NCI-H2081 (cell line): ENCODE measurements at regions not wholly inside any gene's neighbourhood (a gene's known extent, or its start where the extent isn't known, plus 50 kb on each side); places are given as distances from the start of the nearest gene placed in this dataset.
"Not testable (repeated sequence)": the region's sequence is repeated elsewhere in the genome, so short reads cannot be mapped to it uniquely, and the experiment has no call there.

Experiments
- DNase-seq, 2 experiments: peaks; one replicate each; lab custom pipeline; 2025; lab: John Stamatoyannopoulos, UW

GRCh38 chr2:122710049-122710448 is 954.6 kb downstream of the TSN start:
- DNase-seq, result no peak

- DNase-seq, result no peak
These were observed 958.3 kb downstream of the TSN start for GRCh38 chr2:122713800-122714199.

DNA sequence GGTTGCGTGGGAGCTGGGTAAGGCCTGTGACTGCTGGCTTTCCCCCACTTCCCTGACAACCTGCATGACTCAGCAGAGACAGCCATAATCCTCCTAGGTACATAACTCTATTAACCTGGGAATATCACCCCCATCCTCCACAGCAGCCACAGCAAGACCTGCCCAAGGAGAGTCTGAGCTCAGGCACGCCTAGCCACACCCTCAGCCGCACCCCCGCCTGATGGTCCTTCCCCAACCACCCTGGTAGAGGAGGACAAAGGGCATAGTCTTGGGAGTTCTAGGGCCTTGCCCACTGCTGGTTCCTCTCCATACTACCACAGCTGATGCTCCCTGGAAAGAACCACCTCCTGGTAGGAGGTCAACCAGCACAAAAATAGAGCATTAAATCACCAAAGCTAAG is 965.4 kb downstream of the TSN start:
- not testable (repeated sequence) for DNase-seq

- DNase-seq, result no peak
These were observed 979.4 kb downstream of the TSN start for GRCh38 chr2:122734766-122735424.

- DNase-seq, result no peak
These were observed 980.8 kb downstream of the TSN start for GRCh38 chr2:122736279-122736678.

- DNase-seq, result no peak
These were observed 982.1 kb downstream of the TSN start for GRCh38 chr2:122737429-122738077.

- no peak for DNase-seq
These were observed 984.5 kb downstream of the TSN start for GRCh38 chr2:122739732-122740593.

- no peak for DNase-seq
These were observed 985.1 kb downstream of the TSN start for GRCh38 chr2:122740594-122740948.

DNA sequence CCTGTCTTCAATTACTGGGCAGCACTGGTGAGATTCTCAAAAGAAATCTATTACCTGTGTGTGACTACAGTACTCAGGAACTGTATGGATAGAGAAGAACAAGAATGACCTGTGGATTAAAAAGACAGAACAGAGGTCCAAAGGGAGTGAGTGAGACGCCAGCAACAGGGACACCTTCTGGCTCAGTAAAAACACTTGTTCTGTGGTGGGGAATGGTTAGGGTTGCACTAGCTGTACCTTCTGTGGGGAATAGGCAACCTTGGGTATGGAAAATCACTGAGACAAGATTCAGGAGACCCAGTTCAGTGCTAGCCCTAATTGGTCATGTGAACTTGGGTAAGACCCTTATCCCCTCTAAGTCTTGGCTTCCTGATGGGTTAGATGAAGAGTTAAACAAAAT is 986.0 kb downstream of the TSN start:
- DNase-seq, result no peak

DNA sequence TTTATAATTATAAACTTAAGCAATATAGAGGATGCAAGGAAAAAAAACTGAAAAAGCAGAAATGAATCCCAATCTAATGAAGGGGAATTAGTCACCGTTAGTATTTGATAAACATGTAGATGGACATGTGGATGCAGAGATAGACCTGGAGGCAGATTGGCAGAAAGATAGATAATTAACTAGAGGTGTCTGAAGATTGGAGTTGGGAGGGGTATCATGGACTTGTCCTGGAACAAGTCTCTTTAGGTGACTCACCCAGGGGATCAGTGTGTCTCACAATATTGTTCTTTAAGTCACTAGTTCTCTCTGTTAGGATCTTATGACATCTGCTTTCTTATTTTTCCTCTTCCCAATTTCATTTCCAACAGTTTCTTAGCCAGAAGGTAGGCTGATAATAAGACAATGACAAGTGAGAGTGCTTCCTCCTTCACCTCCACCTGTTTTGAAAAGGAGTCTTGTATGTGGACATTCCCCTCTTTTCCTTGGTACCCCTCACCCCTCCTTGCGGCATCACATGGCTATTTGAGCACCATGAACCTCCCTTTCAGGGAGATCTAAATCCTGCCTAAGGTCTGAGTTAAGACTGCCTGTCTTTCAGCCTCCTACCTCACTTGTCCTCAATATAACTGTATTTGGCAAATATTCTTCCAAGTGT is 987.7 kb downstream of the TSN start:
- DNase-seq, result no peak

GRCh38 chr2:122745603-122746002 is 990.2 kb downstream of the TSN start:
- no peak for DNase-seq

- DNase-seq, result no peak
These were observed 992.2 kb downstream of the TSN start for GRCh38 chr2:122747670-122748069.

DNA sequence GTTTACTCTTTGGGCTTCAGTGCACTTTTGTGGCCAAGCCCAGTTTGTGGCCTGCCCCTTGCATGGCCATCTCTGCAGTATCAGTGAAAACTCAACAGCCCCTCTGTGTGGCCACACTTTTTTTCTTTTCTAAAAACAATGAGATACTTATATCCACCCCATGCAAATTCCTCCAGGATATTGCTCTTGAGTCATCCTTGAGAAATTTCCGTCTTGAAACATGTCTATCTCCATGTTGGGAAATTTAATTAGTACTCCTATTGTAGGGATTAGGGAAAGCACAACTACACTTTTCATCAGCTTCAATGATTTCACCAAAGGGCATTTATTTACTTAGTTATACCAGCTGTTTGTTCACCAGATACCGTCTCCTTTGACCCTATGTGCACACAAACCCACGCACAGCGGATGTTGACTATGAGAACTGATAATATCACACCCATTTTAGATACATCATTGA is 993.1 kb downstream of the TSN start:
- no peak for DNase-seq

DNA sequence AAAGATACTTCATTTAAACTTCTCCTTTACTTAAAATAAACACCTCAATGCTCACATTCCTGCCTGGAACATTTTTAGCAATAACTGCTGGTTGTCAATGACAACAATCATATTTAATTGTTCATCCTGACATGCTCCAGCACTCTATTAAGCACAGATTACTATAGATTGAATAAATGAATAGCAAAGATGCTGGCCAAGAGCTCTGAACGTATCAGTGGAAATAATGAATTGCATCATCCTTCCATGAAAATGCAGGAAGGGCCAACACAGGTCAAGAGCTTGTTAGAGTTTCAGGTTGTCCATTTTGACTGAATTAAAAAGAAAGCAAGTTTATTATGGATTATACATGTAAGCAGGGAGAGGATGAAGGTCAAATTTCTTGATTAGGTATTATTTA is 994.0 kb downstream of the TSN start:
- DNase-seq, result no peak

DNA sequence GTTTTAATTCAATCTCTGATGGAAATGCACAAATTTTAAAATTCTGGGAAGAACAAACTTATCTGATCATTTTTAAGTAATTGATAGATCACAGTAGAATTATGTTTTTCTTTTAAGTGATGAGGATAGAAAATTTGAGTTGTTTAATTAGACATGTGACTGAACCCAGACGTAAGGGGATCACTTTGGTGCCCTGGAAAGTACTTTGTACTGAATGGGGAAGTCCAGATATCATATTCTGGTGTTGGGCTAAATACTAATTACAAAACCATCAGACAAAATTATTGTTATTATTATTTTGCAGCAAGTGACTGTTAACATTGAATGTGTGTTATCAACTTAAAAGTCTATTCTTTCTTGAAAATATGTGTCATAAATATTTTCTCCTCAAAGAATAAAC is 994.6 kb downstream of the TSN start:
- DNase-seq, result no peak

- DNase-seq, result no peak
These were observed 995.4 kb downstream of the TSN start for GRCh38 chr2:122750808-122751207.

GRCh38 chr2:122753336-122753735 is 997.9 kb downstream of the TSN start:
- no peak for DNase-seq

DNA sequence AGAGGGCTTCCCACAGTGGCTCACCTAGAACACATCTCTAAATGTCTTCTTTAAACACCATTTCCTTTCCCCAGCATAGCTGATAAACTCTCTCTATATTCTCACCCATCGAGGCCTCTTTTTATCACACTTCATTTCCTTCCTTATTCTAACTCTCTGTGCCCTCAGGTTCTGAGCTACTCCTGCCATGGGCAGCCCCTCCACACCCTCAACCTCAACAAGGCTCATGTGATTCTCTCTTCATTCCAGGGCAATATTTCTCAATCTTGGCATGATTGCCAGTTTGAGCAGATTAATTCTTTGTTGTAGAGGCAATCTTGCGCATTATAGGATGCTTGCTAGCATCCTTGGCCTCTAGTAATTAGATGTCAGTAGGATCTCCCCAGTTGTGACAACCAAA is 999.1 kb downstream of the TSN start:
- no peak for DNase-seq

- DNase-seq, result no peak
These were observed 999.9 kb downstream of the TSN start for GRCh38 chr2:122755281-122755780.

GRCh38 chr2:122758967-122759366 is 1003.5 kb downstream of the TSN start:
- DNase-seq, result no peak

DNA sequence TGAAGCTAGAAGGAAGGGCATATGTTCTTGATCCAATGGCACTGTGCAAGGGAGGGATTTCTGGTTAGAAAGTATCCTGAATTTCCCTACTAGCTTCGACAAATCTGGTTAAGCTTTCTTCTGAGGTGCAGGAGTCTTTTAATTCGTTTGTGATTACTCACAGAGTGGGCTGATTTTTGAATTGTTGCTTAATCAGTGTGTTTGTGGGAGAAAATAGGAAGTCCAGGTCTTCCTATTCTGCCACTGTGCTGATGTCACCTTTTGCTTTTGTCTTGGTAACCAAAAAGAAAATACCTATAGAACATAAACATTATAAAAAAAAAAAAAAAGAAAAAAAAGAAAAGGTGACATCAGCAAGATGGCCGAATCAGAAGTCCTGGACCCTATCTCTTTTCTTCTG is 1008.6 kb downstream of the TSN start:
- DNase-seq, result no peak

DNA sequence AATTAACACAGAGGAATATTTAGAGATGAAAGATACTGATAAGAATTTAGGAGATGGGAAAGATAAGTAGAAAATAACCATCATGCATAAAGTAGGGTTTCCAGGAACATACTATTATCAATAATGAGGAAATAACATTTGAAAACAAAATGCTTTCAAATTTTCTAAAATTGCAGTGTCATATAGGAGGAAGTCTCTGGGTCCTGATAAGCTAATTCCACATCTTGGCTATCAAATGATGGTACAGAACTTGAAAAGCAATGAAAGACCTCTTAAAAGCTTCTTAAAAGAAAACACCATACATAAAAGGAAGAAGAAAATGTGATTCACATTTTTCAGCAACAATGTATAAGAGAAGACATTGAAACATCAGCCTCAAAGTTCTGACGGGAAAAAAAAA is 1024.8 kb downstream of the TSN start:
- no peak for DNase-seq
